ENCODE measurements at regions not wholly inside any gene's neighbourhood (a gene's known extent, or its start where the extent isn't known, plus 50 kb on each side); places are given as distances from the start of the nearest gene placed in this dataset.
A peak's percentile ranks its signal among the peaks of the same experiment; 100 is the strongest.

DNA sequence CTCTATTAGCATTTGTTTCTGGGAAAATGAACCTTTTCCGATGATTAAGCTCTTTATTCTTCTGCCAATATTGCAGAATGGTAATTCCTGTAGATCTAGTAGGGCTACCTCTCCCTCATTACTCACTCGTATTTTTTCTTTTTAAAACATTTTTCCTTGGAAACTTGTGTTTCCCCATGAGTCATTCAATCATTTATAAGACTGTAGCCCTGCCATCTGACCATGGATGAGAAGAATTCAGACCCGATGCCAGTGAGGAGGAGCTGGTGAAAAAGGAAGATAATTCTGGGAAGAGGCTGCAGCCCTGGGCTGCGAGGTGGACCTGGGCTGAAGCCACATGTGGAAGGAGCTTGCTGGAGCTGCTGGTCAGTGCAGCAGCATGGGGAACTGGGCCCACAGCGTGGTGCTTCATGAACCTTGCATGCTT lies 242.8 kb downstream of the KLF6 start:
- no peak for DNase-seq (ENCODE audit: low read depth)
- no peak overlapping the region for H3K4me3 ChIP-seq (ENCODE audit: low read depth, low read length)
- TF ChIP-seq CTCF (IDR thresholded peaks at IDR 0.05; ENCODE audit: control insufficient read depth, extremely low read depth, insufficient read depth), result no peak

GRCh38 chr10:3539696-3540383 lies 245.2 kb downstream of the KLF6 start:
- DNase-seq (ENCODE audit: low read depth), result no peak
- TF ChIP-seq CTCF (IDR thresholded peaks at IDR 0.05; ENCODE audit: control insufficient read depth, extremely low read depth, insufficient read depth), result no peak
- H3K4me3 ChIP-seq (ENCODE audit: low read depth, low read length), result no peak overlapping the region

GRCh38 chr10:3538656-3539531 lies 246.1 kb downstream of the KLF6 start:
- no peak overlapping the region for H3K4me3 ChIP-seq (ENCODE audit: low read depth, low read length)
- peak; percentile 3 for DNase-seq (ENCODE audit: low read depth)
- no peak for TF ChIP-seq CTCF (IDR thresholded peaks at IDR 0.05; ENCODE audit: control insufficient read depth, extremely low read depth, insufficient read depth)

- no peak overlapping the region for H3K4me3 ChIP-seq (ENCODE audit: low read depth, low read length)
- TF ChIP-seq CTCF (IDR thresholded peaks at IDR 0.05; ENCODE audit: control insufficient read depth, extremely low read depth, insufficient read depth), result no peak
- DNase-seq (ENCODE audit: low read depth), result peak; percentile 45
These were observed 246.7 kb downstream of the KLF6 start for GRCh38 chr10:3538291-3538655.

- DNase-seq (ENCODE audit: low read depth), result no peak
- no peak overlapping the region for H3K4me3 ChIP-seq (ENCODE audit: low read depth, low read length)
These were observed 247.5 kb downstream of the KLF6 start for GRCh38 chr10:3537518-3537917.

DNA sequence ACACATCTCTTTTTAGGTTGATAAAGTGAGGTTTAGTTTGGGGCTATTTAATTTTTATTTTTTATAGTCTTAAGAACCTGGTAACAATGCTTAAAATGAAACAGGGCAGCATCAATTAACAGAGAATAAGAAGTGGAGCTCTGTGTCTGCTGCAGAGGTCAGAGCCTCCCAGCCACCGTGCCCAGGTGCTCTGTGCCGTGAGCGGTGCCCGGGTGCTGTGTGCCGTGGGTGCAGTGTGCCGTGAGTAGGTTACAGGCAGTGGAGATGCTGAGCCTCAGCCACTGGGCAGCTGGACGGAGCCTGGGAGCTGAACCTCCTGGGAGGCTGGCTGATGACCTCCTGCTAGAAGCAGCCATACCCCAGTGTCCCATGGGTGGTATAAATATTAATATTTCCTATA lies 250.0 kb downstream of the KLF6 start:
- no peak overlapping the region for H3K4me3 ChIP-seq (ENCODE audit: low read depth, low read length)
- TF ChIP-seq CTCF (IDR thresholded peaks at IDR 0.05; ENCODE audit: control insufficient read depth, extremely low read depth, insufficient read depth), result no peak
- DNase-seq (ENCODE audit: low read depth), result no peak

More at GRCh38 chr10:3537518-3537917, 247.5 kb downstream of the KLF6 start:
- TF ChIP-seq CTCF (IDR thresholded peaks at IDR 0.05; ENCODE audit: control insufficient read depth, extremely low read depth, insufficient read depth), result no peak

Measured in LNCaP clone FGC (cell line).